GM18498 (cell line): ENCODE measurements at regions not wholly inside any gene's neighbourhood (a gene's known extent, or its start where the extent isn't known, plus 50 kb on each side); places are given as distances from the start of the nearest gene placed in this dataset.

Experiments
- ATAC-seq: cut with Tn5 transposase; IDR thresholded peaks from one replicate; pipeline ENCODE4 v1.9.1; 2021; ENCODE audit warnings: mild to moderate bottlenecking, moderate library complexity; ENCODE audit not compliant: unreplicated experiment

- no peak for ATAC-seq
Measured at GRCh38 chr19:32188921-32189320, 156.5 kb upstream of the ZNF507 start.

DNA sequence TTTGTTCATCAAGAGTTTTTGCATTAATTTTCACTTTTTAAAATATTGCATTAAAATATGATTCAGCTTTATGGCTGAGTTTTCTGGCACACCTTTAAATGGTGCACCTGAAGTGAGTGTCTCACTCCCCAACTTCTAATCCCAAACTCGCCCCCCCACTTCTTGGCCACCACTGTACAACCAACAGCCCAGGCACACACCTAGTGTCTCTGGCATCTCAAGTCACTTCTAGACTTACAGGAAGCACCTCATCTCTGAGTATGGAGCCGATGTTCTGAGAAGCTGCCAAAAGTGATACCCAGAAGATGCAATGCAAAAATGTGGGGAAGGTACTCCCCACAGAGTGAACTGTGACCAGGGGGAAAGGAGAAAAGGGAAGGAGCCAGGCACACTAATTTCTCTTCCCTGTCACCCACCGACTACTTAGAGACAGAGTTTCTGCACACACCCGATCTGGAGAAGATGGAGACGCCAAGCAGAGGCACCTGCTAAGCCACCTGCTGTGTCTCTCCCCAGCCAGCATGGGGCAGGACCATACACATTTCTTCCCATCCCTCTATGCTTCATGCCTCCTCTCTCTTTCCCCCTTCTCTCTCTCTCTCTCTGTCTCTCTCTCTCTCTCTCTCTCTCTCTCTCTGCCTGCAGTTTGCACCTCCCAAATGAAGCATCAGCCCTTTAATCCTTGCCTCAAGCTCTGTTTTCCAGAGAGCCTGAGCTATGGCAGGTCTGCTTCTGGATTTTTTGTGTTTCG lies 155.3 kb upstream of the ZNF507 start:
- no peak for ATAC-seq

DNA sequence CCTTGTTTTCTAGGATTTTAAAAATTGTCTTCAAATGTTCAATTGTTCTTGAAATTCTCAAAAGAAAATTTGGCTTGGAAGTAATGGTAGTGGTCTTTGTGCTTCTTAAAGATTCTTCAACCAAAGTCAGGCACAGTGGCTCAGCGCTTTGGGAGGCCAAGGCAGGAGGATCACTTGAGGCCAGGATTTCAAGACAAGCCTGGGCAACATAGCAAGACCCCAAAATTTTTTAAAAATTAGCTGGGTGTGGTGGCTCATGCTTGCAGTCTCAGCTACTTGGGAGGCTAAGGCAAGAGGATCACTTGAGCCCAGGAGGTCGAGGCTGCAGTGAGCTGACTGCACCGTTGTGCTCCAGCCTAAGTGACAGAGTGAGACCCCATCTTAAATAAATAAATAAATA lies 153.5 kb upstream of the ZNF507 start:
- no peak for ATAC-seq

DNA sequence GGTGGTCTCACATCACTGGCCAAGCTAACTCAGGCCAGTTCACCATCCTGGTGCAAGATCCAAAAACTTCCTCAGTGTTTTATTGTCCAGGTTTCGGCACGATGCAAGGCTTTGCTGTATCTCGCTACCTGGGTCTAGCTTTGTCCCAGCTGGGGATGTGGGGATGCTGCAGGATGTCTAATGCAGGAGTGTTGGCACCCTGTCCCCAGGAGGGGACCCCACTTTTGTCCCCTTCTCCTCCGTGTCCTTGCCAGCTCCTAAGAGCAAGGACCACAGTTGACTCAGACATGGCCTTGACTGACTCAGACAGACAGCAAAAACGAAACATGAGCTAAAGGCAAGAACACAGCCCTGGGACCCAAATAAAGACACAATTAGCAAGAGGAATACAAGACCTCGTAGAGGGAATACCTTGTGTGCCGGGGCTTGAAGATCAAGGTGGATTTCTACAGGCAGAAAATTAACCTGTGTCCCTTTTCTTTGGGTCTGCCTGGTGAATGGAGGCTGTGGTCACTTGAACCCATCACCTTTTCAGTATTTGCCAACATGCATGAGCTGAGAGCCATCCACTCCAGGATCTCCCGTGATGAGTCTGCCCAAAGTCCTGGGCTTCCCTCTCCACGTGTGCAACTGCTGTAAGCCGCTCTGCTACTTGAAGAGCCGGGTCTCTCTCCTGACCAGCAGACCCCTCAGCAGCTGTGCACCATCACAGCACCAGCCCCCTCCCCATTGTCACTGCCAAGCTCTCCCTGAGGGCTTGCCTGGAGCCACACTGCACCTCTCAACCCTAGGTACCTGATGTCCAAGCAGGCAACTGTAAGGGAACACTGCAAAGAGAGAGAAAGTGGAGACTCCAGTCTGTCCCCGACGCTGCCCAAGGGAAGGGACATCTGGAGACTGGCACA lies 149.5 kb upstream of the ZNF507 start:
- ATAC-seq, result no peak

GRCh38 chr19:32196690-32197420 lies 148.6 kb upstream of the ZNF507 start:
- ATAC-seq, result no peak

- no peak for ATAC-seq
Measured at GRCh38 chr19:32197896-32198882, 147.2 kb upstream of the ZNF507 start.

DNA sequence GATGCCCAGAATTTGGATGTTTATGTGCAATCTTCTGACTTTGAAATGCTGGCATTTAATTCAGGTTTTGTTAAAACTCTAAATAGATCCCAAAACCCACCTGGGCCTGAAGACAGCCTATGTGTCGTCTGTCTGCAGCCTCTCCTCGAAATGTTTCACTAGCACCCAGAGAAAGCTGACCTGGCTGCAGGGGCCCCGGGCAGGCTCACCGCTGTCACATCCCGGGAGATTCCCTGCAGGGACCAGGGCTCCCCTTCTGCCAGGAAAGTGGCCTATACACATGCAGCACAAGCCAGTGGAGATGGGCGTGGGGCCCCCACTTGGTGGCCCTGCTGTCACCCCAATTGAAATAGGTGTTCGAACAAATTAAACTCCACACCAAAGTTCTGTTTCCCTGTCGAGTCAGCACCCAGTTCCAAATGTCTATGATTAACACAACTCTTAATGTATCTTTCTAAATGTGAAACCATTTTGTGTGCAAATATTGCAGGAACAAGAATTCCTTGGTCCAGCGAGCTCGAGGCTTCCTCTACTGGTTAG lies 145.8 kb upstream of the ZNF507 start:
- ATAC-seq, result no peak

GRCh38 chr19:32200312-32201038 lies 144.9 kb upstream of the ZNF507 start:
- ATAC-seq, result no peak

DNA sequence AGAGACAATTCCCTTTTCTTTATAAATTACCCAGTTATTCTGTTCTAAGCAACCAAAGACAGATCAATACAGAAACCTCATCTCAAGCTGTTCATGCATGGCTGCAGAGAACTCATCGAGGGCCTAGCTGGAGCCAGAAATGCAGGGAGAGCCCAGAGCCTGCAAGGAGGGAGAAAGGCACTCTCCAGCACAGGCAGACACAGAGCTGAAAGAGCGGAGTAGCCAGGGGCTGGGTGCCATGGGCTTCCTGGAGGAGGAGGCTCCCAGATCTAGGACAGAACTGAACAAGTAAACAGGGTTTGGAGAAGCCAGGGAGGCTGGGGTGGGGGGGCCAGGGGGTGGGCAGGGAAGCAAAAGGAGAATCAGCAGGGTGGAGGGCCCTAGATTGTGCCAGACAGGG lies 144.2 kb upstream of the ZNF507 start:
- ATAC-seq, result no peak

- ATAC-seq, result no peak
Measured at GRCh38 chr19:32201636-32202051, 143.8 kb upstream of the ZNF507 start.

- ATAC-seq, result no peak
Measured at GRCh38 chr19:32202244-32202643, 143.2 kb upstream of the ZNF507 start.

DNA sequence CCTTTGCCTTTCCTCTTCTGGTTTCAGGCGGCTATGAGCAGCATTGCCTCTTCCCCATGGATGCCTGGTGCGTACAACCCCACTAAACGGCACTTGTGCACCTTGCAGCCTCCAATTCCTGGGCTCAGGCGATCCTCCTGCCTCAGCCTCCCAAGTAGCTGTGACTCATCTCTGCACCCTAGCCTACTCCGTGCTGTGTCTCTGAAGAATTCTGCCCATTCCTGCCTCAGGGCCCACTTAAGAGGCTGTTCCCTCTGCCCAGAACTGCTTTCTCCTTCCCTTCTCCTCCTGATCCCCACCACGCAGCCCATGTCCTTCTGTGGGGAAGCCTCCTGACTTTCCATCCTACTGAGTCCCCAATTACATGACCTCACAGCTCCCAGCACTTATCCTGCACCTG lies 142.2 kb upstream of the ZNF507 start:
- no peak for ATAC-seq

DNA sequence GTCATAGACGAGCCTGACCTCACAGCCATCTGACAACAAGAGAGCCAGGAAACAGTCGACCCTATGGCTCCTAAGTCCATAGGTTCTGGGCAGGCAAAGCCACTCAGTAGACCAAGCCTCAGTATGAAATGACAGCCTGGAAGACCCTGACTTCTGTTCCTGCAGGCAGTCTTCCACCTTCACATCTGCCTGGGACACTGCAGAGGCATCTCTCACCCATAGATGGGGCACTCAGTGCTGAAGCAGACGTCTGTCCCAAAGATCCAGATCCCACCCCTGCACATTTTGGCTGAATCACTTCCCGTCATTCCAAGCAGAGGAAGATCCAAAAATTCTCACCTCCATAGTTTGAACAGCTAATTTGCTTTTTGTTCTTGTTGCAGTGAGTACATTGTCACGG lies 139.3 kb upstream of the ZNF507 start:
- no peak for ATAC-seq

DNA sequence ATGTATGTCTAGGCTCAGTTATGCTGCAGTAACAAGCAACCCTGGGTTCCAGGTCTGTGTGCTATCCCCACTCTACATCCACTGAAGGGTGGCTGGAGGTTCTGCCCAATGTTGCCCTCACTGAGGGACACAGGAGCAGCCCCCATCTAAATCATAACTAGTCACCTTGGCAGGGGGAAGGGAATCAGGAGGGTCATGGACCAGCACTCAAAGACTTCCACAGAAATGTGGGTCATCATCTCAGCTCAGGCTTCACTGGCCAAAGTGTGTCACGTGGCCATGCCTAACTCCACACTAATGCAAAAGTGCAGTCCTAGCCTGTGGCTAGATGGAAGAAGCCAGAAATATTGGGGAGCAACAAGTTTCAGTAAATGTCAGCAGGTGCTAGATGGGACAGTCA lies 137.3 kb upstream of the ZNF507 start:
- ATAC-seq, result no peak

DNA sequence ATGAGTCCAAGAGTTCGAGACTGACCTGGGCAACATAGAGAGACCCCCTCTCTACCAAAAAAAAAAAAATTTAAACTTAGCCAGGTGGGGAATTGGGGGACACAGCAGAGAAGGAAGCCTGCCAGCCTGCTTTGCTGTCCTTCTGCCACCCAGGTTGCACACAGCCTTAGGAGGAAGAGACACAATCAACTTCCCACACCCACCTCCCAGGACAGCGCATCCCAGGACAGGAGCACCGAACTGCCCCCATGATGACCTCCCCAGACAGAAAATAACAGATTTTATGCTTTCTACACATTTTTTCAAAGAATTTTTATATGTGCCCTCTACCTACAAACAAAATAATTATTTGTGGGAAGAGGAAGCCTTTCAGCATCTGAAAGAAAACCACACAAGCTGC lies 126.0 kb upstream of the ZNF507 start:
- ATAC-seq, result no peak

DNA sequence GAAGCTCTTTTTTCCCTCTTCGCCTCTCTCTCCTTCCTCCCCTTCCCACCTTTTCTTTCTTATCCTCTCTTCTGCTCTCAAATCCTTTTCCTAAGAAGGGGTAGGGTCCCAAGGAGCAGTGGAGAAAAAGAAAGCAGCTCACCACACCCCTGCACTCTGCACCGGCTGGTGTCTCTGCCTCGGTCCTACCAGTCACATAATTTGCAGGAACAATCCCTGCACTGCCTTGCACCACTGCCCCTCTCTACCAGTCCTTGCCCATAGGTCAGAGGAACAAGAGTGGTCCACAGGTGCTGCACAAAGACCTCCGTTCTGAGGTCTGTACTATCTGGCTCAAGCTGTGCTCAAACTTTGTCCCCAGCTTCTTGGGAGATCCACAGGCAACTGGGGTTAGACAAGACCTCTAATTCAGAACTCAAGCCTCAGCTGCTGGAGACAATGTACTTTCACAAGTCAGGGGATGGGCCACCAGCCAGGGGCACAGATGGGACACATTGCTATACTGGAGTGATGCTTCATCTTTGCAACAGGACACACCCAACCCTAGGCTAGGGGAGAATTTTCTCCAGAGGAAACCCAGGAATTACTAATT lies 125.4 kb upstream of the ZNF507 start:
- no peak for ATAC-seq

DNA sequence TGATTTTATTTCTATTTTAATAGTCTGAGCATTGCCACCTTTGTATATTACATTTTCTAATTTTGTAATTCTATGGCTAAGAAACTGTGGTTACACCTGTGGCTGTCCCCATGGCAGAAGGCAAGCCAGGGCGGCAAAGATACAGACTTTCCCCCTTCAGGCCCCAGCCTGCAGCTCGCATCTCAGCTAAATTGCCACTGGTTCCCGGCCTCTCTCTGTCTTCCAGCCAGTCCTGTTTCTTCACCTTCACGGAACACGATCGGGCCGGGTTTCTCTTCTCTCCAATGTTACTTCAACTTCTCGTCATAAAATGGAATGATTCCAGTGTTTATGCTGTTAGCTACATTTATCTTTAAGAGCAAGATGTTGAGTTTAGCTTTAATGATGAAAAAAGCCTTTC lies 124.5 kb upstream of the ZNF507 start:
- ATAC-seq, result no peak

DNA sequence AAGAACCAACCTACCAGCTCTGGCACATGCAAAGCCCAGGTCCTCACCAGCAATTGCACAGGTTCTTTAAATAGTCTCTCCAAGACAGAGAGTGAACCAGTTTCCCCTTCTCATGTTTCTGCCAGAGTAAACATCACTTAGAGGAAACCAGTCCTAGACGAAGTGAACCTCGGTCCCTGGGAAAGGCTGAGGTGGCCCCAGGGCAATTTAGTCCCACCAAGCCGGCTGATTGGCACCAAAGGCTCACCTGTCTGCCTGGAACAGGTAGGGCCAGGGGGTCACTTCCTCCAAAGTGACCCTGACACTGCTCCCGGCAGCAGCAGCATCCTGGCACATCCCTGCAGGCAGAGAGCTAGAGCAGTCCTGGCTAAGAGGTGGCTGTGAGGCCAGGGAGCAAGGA lies 122.9 kb upstream of the ZNF507 start:
- no peak for ATAC-seq

- no peak for ATAC-seq
Measured at GRCh38 chr19:32223106-32223505, 122.3 kb upstream of the ZNF507 start.
